IPS-20b (cell line): ENCODE measurements at regions not wholly inside any gene's neighbourhood (a gene's known extent, or its start where the extent isn't known, plus 50 kb on each side); places are given as distances from the start of the nearest gene placed in this dataset.

Source experiments
- H3K27ac ChIP-seq: one replicate; pipeline ENCODE4 v1.5.1; 2013; ENCODE audit warnings: low read length
- H3K27me3 ChIP-seq: 2 replicates; pipeline ENCODE4 v1.6.1; 2013; ENCODE audit warnings: mild to moderate bottlenecking, low read length, inconsistent platforms; ENCODE audit not compliant: insufficient read depth
- H3K36me3 ChIP-seq: 2 replicates; pipeline ENCODE4 v1.6.1; 2013; ENCODE audit warnings: low read depth, mild to moderate bottlenecking, inconsistent platforms, low read length, moderate library complexity; ENCODE audit not compliant: insufficient read depth
- H3K4me1 ChIP-seq: 2 replicates; pipeline ENCODE4 v1.6.1; 2013; ENCODE audit warnings: mild to moderate bottlenecking, control low read depth, inconsistent platforms, low read length, moderate library complexity; ENCODE audit not compliant: insufficient read depth
- H3K4me3 ChIP-seq: 2 replicates; pipeline ENCODE4 v1.5.1; 2013; ENCODE audit warnings: mild to moderate bottlenecking, low read length, inconsistent platforms
- H3K9ac ChIP-seq: 2 replicates; pipeline ENCODE4 v1.6.1; 2013; ENCODE audit warnings: low read depth, mild to moderate bottlenecking, inconsistent platforms, low read length, moderate library complexity
- H3K9me3 ChIP-seq: 2 replicates; pipeline ENCODE4 v1.6.1; 2013; ENCODE audit warnings: mild to moderate bottlenecking, low read depth, low read length, inconsistent platforms; ENCODE audit not compliant: insufficient read depth

DNA sequence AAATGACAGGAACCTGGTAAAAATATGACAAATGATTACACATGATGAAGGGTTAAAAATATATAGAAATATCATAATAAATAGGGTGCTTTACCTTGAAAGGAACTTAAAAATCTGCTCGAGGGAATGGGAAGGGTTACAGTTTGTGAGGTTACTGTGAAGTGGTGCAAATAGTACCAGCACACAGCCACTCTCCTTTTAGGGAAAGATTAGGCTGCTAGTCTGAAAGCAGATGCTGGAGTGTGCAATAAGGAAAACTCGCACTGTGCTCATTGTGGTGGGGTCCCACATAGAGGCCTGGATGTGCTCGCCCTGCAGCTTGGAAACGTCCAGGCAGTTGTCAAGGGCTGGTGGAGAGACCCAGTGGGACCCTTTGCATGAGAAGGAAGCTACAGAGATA, 145.9 kb upstream of the TBX20 start:
- Histone ChIP-seq H3K4me1 (no peaks in the 10 kb centered on the region), H3K27me3 (no peaks in the 10 kb centered on the region), H3K9ac (no peak overlapping the region), H3K27ac (no peak overlapping the region), H3K36me3 (no peaks in the 10 kb centered on the region), H3K4me3 (no peak overlapping the region), H3K9me3 (no peaks in the 10 kb centered on the region)

DNA sequence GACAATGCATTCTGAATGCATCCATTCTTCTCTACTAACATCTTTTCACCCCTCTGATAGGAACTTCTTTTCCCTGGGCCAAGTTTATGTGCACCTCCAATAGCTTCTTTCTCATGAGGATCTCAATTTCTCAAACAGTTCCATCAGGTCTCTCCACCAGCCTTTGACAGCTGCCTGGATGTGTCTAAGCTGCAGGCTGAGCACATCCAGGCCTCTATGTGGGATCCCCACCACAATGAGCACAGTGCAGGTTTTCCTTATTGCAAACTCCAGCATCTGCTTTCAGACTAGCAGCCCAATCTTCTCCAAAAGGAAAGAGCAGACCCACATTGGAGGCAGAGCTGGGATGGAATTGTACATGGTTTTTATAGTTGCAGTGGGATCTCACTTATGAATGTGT, 145.3 kb upstream of the TBX20 start:
- H3K4me1 ChIP-seq, result no peaks in the 10 kb centered on the region
- no peak overlapping the region for H3K27ac ChIP-seq
- H3K27me3 ChIP-seq, result no peaks in the 10 kb centered on the region
- H3K36me3 ChIP-seq, result no peaks in the 10 kb centered on the region
- no peaks in the 10 kb centered on the region for H3K9me3 ChIP-seq
- no peak overlapping the region for H3K4me3 ChIP-seq
- H3K9ac ChIP-seq, result no peak overlapping the region

DNA sequence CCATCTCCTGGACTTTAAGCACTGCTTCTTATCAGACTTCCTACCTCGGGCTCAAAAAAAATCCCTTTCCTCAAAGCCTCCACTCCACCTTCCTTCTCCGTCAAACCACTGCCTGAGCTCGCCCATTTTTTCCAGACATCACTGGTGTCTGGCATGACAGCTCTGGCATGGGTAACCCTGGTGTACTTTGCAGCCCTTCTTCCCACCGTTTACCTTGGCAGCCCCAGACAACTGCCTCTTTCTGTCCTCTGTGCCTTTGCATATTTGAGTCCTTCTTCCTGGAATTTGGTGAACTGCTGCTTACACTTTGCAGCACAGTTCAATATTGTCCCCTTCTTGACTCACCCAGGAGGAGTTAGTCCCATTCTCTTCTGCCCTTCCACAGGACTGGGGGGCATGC, 144.6 kb upstream of the TBX20 start:
- H3K4me1 ChIP-seq, result no peaks in the 10 kb centered on the region
- no peak overlapping the region for H3K4me3 ChIP-seq
- H3K9ac ChIP-seq, result no peak overlapping the region
- no peaks in the 10 kb centered on the region for H3K27me3 ChIP-seq
- no peaks in the 10 kb centered on the region for H3K36me3 ChIP-seq
- no peaks in the 10 kb centered on the region for H3K9me3 ChIP-seq
- H3K27ac ChIP-seq, result no peak overlapping the region

DNA sequence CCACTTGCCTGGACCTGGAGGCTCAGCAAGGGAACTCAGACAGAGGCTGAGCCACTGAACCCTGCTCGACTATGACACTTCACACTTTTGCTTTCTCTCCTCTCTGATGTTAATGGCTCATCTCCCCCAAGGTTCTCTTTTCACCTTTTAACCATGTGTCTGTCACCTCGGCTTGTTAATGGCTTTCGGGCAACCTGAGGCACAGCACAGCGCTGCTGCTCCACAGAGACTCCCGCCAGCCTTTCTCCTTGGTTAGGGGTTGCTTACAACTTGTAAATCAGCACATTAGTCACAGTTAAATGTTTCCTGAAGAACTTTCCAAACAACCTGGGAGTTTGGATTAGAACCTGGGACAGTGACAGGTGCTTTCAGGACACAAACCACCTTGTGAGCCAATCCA, 136.2 kb upstream of the TBX20 start:
- Histone ChIP-seq H3K4me3 (no peak overlapping the region), H3K4me1 (no peaks in the 10 kb centered on the region), H3K27me3 (no peaks in the 10 kb centered on the region), H3K9me3 (no peaks in the 10 kb centered on the region), H3K36me3 (no peaks in the 10 kb centered on the region), H3K9ac (no peak overlapping the region), H3K27ac (no peak overlapping the region)

DNA sequence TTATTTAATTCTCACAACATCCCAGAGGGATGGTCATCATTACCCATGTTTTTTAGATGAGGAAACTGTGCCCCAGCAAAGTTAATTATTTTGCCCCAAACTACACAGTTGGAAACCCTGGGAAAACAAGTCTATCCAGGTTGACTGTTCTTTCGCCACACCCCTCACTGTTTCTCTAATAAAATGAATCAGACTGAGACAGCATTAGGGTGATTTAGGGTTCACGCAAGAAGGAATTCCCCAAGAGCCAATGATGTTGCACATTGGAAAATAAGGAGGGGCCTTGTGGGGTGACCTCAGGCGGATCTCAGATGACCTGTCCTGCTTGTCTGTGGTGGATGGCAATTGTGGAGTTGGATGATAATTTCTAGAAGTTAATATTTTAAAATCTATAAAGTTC, 135.7 kb upstream of the TBX20 start:
- Histone ChIP-seq H3K9me3 (no peaks in the 10 kb centered on the region), H3K4me1 (no peaks in the 10 kb centered on the region), H3K27me3 (no peaks in the 10 kb centered on the region), H3K36me3 (no peaks in the 10 kb centered on the region), H3K9ac (no peak overlapping the region), H3K27ac (no peak overlapping the region), H3K4me3 (no peak overlapping the region)

DNA sequence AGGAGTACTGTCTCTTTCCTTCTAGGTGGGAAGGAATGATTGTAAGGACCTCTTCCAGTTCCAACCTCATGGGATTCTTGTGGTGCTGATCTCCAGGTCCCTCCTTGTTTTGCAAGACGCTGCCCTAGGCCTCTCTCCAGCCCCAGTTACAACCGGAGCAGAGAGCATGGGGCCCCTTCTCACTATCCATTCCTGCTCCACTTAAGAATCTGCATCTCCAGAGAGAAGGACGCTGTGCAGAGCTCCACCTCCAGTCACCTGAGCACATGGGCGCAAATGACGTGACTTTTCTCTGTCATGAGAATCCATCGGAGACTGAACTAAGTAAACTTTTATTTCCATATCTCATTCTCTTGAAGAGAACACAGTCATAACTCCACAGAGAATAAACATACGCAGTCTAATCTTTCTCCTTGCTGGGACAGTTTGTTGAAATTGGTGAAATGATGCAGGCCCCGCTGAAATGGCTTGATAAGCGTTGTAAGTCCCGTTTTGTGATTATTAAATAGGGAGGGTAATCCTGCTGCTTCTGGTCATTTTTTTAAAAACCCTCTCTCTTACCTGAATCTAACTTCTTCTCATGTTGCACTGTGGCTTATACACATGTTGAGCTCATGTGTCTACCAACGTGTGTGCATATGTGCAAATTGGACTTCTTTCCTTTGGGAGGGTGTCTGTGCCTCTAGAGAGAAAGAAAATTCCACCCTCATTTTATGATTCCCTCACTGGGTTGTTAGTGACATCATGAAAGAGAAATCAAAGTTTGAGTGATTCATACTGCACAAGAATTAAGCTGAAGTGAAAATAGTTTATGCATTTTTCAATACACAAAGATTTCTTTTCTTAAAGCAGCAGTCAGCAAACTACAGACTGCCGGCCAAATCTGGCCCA, 133.2 kb upstream of the TBX20 start:
- Histone ChIP-seq H3K4me3 (no peak overlapping the region), H3K9ac (no peak overlapping the region), H3K36me3 (no peaks in the 10 kb centered on the region), H3K4me1 (no peaks in the 10 kb centered on the region), H3K27me3 (no peaks in the 10 kb centered on the region), H3K9me3 (no peaks in the 10 kb centered on the region), H3K27ac (no peak overlapping the region)

DNA sequence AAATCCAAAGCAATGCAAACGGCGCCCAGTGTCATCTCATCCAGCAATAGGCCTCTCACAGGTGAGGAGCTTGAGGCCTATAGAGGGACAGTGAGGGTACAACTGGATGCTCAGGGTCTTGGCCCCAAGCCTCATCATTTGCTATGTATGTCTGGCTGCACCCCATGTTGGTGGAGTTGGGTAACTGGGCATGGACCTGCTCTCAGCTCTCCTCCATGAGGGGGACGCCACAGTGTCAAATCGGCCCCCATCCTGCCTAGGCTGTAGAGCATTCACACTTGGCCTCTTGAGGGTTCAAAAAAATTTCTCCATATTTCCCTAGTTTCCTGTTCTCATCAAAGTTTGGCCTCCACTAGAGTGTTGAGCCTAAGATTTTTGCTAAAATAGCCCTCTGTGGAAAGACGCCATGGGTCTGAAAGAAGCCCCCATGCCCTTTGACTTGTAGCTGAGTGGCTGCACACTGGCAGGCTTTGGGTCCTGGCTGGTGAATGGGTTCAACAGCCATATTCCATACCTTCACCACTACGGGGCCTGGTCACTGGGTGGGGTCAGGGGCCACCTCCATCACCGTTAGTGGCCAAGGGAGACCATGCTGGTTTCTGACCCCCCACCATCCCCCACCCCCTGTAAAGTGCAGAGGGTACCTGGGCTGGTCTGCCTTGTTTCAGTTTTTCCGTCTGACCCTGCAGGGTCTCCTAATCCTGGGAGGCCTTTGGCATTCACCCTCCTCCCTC, 132.3 kb upstream of the TBX20 start:
- Histone ChIP-seq H3K27me3 (no peaks in the 10 kb centered on the region), H3K4me1 (no peaks in the 10 kb centered on the region), H3K36me3 (no peaks in the 10 kb centered on the region), H3K27ac (no peak overlapping the region), H3K4me3 (no peak overlapping the region), H3K9ac (no peak overlapping the region), H3K9me3 (no peaks in the 10 kb centered on the region)

DNA sequence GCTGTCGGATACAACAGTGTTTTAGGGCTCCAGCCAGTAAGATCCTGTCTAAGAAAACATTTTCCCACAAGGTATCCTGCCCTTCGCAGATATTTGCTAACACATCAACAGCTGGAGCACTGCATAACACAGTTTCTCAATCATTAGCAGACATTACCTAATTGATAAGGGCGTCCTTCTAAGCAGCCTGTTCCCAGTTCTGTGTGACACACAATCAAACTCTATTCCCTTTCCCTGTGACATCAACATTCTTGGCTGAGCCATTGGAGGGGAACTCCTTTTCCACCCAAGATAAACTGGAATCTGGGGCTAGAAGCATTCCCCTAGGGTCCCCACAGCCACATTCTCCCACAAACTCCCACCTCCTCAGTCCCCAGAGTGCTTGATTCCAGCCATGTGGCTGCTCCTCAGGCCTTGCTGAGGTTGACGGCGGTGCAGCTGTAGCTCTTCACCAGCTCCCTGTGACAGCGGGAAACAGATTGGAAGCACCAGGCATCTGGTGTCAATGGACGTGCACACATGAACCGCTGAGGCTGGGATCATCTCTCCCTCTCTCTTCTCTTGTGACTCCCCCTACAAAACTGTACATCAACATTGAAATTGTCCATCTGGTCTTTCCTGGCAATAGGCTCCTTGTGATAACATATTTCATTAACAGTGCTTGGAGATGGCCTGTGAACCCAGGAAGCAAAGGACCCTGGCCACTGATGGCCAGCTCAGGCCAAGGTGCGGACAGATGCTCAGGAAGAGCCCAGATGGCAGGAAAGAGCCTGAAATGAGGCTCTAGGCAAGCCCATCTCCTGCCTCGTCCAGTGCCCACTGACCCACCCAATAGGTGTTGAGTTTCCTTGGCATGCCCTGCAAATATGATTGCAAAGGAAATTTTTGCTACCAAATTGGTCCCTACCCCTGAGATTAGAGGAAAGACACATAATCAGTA, 131.1 kb upstream of the TBX20 start:
- no peaks in the 10 kb centered on the region for H3K9me3 ChIP-seq
- no peak overlapping the region for H3K4me3 ChIP-seq
- no peak overlapping the region for H3K9ac ChIP-seq
- no peaks in the 10 kb centered on the region for H3K27me3 ChIP-seq
- H3K36me3 ChIP-seq, result no peaks in the 10 kb centered on the region
- H3K4me1 ChIP-seq, result no peaks in the 10 kb centered on the region
- no peak overlapping the region for H3K27ac ChIP-seq

DNA sequence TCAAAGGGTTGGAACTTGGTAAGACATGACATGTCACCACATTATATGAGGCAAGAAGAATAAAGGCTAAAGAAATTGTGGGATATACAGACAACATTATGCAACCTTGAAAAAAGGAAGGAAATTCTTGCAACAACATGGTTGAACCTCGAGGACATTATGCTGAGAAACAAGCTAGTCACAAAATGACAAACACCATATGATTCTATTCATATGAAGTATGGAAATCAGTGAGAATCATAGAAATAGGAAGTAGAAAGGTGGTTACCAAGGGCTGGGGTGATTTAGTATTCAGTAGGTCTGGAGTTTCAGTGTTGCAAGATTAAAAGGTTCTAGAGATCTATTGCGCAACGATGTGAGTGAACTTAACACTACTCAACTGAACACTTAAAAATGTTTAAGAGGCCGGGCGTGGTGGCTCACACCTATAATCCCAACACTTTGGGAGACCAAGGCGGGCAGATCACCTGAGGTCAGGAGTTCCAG, 126.9 kb upstream of the TBX20 start:
- H3K9ac ChIP-seq, result no peak overlapping the region
- H3K27ac ChIP-seq, result no peak overlapping the region
- no peaks in the 10 kb centered on the region for H3K9me3 ChIP-seq
- no peaks in the 10 kb centered on the region for H3K27me3 ChIP-seq
- no peaks in the 10 kb centered on the region for H3K4me1 ChIP-seq
- no peaks in the 10 kb centered on the region for H3K36me3 ChIP-seq
- H3K4me3 ChIP-seq, result no peak overlapping the region

DNA sequence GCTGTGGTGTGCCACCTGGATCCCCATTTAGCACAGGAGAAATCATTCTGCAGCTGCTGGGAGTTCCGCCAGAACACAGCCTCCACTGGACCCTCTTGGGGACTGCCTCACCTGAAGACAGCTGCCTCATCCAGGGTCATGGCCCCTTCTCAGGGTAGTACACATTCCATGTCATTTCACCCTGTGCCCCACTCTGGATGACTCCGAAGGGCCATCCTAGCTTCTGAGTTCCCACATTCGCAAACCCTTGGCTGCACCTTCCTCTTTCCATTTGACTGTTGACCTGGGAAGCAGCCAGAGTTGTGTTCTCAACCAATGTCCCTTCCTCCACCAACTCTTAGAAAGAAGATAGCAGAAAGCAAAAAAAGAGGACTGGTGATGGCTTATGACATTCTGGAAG, 125.6 kb upstream of the TBX20 start:
- H3K4me1 ChIP-seq, result no peaks in the 10 kb centered on the region
- no peak overlapping the region for H3K27ac ChIP-seq
- H3K27me3 ChIP-seq, result no peaks in the 10 kb centered on the region
- H3K4me3 ChIP-seq, result no peak overlapping the region
- H3K9me3 ChIP-seq, result no peaks in the 10 kb centered on the region; the same call in 1 of the 2 replicates
- no peaks in the 10 kb centered on the region for H3K36me3 ChIP-seq
- H3K9ac ChIP-seq, result no peak overlapping the region

DNA sequence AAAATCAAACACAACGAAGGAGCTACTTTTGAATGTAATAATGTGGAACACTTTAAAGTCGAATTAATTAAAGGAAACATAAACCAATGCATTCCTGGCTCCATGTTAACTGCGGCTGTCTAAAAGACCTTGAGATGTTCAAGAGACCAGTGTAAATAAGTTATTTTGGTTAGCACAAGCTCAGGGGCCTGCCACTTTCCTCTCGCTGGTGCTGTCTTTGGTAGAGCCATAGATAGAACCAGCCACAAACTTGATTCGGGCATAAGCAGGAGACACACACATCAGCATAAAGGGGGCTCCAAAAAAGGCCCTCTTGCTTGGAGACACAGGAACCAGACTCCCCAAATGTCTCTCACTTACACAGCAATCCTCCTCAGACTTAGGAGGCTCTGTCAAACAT, 121.6 kb upstream of the TBX20 start:
- no peak overlapping the region for H3K9ac ChIP-seq
- H3K4me1 ChIP-seq, result no peaks in the 10 kb centered on the region
- no peaks in the 10 kb centered on the region for H3K27me3 ChIP-seq
- no peak overlapping the region for H3K4me3 ChIP-seq
- no peak overlapping the region for H3K27ac ChIP-seq
- H3K36me3 ChIP-seq, result no peaks in the 10 kb centered on the region
- H3K9me3 ChIP-seq, result peaks cover 6% of the 10 kb centered on the region; the same call in 1 of the 2 replicates
